OCI-LY7 (cell line): ENCODE measurements at regions not wholly inside any gene's neighbourhood (a gene's known extent, or its start where the extent isn't known, plus 50 kb on each side); places are given as distances from the start of the nearest gene placed in this dataset.

Source experiments
- BruUV-seq: library from RNA; stranded (reverse); fragments of 400-500 nt; replicated peaks from 2 replicates; lab custom pipeline; 2021; lab: Mats Ljungman, UMichigan
- CTCF ChIA-PET: fragments of 300-600 bp; sonication (Branson Sonifier 250); formaldehyde crosslinking; loops from one replicate; lab custom pipeline; 2022; ENCODE audit warnings: antibody characterized with exemption; ENCODE audit not compliant: unreplicated experiment; lab: Charles Lee
- POLR2A ChIA-PET: fragments of 300-600 bp; sonication (Branson Sonifier 250); formaldehyde crosslinking; loops from one replicate; lab custom pipeline; 2022; ENCODE audit warnings: antibody characterized with exemption; lab: Charles Lee
- DNase-seq: peaks from one replicate; pipeline ENCODE4 v3.0.0-alpha.2; 2015; ENCODE audit warnings: low spot score
- H2AFZ ChIP-seq: fragments of 200-600 bp; sonication (generic), shearing (Covaris generic); 2 replicates; pipeline ENCODE4 v1.6.1; 2014; ENCODE audit warnings: mild to moderate bottlenecking, antibody characterized with exemption, low read length, moderate library complexity
- H3K27ac ChIP-seq: fragments of 200-600 bp; sonication (generic); 2 replicates; pipeline ENCODE4 v1.5.1; 2014; ENCODE audit warnings: mixed run types, low read depth, mild to moderate bottlenecking, moderate library complexity, low read length, inconsistent platforms; ENCODE audit not compliant: poor library complexity, severe bottlenecking
- H3K36me3 ChIP-seq: fragments of 200-600 bp; sonication (generic); 2 replicates; pipeline ENCODE4 v1.6.1; 2014; ENCODE audit warnings: mild to moderate bottlenecking, antibody characterized with exemption, low read length, moderate library complexity, mixed read lengths; ENCODE audit not compliant: insufficient read depth
- H3K4me1 ChIP-seq: fragments of 200-600 bp; sonication (generic); 2 replicates; pipeline ENCODE4 v1.5.1; 2014; ENCODE audit warnings: mild to moderate bottlenecking, low read length; ENCODE audit not compliant: insufficient read depth, poor library complexity, severe bottlenecking
- H3K4me2 ChIP-seq: fragments of 200-600 bp; sonication (generic); 2 replicates; pipeline ENCODE4 v1.6.1; 2014; ENCODE audit warnings: mild to moderate bottlenecking, low read length
- H3K4me3 ChIP-seq: fragments of 200-600 bp; sonication (generic); 2 replicates; pipeline ENCODE4 v1.5.1; 2014; ENCODE audit warnings: mild to moderate bottlenecking, low read depth, low read length; ENCODE audit not compliant: poor library complexity, severe bottlenecking
- H3K79me2 ChIP-seq: fragments of 200-600 bp; sonication (generic); 2 replicates; pipeline ENCODE4 v1.6.1; 2016; ENCODE audit warnings: low read depth, mild to moderate bottlenecking, low read length, moderate library complexity, mixed read lengths; ENCODE audit not compliant: insufficient read depth
- H3K9me2 ChIP-seq: fragments of 200-600 bp; sonication (generic); 2 replicates; pipeline ENCODE4 v1.6.1; 2016; ENCODE audit warnings: mild to moderate bottlenecking, low read length, mixed read lengths; ENCODE audit not compliant: insufficient read depth
- H3K9me3 ChIP-seq: fragments of 200-600 bp; sonication (generic); 2 replicates; pipeline ENCODE4 v1.6.1; 2014; ENCODE audit warnings: mild to moderate bottlenecking, mixed run types, low read length, mixed read lengths
- H4K20me1 ChIP-seq: fragments of 200-600 bp; sonication (generic); 2 replicates; pipeline ENCODE4 v1.6.1; 2014; ENCODE audit warnings: mild to moderate bottlenecking, antibody characterized with exemption, low read length, moderate library complexity, mixed read lengths; ENCODE audit not compliant: insufficient read depth
- CTCF ChIP-seq: fragments of 200-600 bp; sonication (generic); conservative IDR thresholded peaks from 2 replicates; pipeline ENCODE4 v1.5.1; 2014; ENCODE audit warnings: mild to moderate bottlenecking, antibody characterized with exemption, low read length, moderate library complexity, mixed read lengths
- EZH2phosphoT487 ChIP-seq: fragments of 200-600 bp; sonication (generic); IDR thresholded peaks from 2 replicates; pipeline ENCODE4 v1.6.1; 2018; ENCODE audit warnings: low read depth, borderline replicate concordance, mild to moderate bottlenecking, mixed run types, antibody characterized with exemption, low read length, moderate library complexity, mixed read lengths
- intact Hi-C: fragments of 100-400 bp; cut with micrococcal nuclease; formaldehyde crosslinking; loops from one replicate; pipeline ENCODE4 v1.10.0; 2022; ENCODE audit not compliant: unreplicated experiment

- intact Hi-C loops = no loop called here
- ChIA-PET POLR2A (no interaction called here), CTCF (no interaction called here)
- Histone ChIP-seq H3K27ac (no peak overlapping the region), H3K36me3 (no peaks in the 10 kb centered on the region), H3K4me1 (no peaks in the 10 kb centered on the region), H3K9me3 (no peaks in the 10 kb centered on the region), H3K4me3 (no peak overlapping the region), H2AFZ (no peak overlapping the region), H4K20me1 (no peaks in the 10 kb centered on the region), H3K4me2 (no peak overlapping the region), H3K9me2 (no peaks in the 10 kb centered on the region), H3K79me2 (no peaks in the 10 kb centered on the region)
- no peak for DNase-seq
- no TSS peak for BruUV-seq
- TF ChIP-seq CTCF (no peak), EZH2phosphoT487 (no peak)
Observed at GRCh38 chr1:37242501-37242900, 208.2 kb upstream of the GRIK3 start.

- Histone ChIP-seq H4K20me1 (no peaks in the 10 kb centered on the region), H3K79me2 (no peaks in the 10 kb centered on the region), H3K4me1 (no peaks in the 10 kb centered on the region), H3K36me3 (no peaks in the 10 kb centered on the region), H3K9me3 (no peaks in the 10 kb centered on the region), H3K9me2 (no peaks in the 10 kb centered on the region), H2AFZ (no peak overlapping the region), H3K27ac (no peak overlapping the region), H3K4me2 (no peak overlapping the region), H3K4me3 (no peak overlapping the region)
- intact Hi-C loops = no loop called here
- TF ChIP-seq EZH2phosphoT487 = no peak
- no peak for TF ChIP-seq CTCF
- POLR2A ChIA-PET = no interaction called here
- CTCF ChIA-PET = no interaction called here
- DNase-seq = no peak
- BruUV-seq = no TSS peak
Observed at GRCh38 chr1:37243368-37244082, 209.2 kb upstream of the GRIK3 start.

- intact Hi-C loops = no loop called here
- Histone ChIP-seq H3K79me2 (no peaks in the 10 kb centered on the region), H3K27ac (no peak overlapping the region), H3K9me3 (no peaks in the 10 kb centered on the region), H3K9me2 (no peaks in the 10 kb centered on the region), H4K20me1 (no peaks in the 10 kb centered on the region), H3K4me1 (no peaks in the 10 kb centered on the region), H3K4me2 (no peak overlapping the region), H2AFZ (no peak overlapping the region), H3K36me3 (no peaks in the 10 kb centered on the region), H3K4me3 (no peak overlapping the region)
- BruUV-seq = no TSS peak
- ChIA-PET POLR2A (no interaction called here), CTCF (no interaction called here)
- DNase-seq = no peak
- no peak for TF ChIP-seq CTCF
- no peak for TF ChIP-seq EZH2phosphoT487
Observed at GRCh38 chr1:37244083-37244480, 209.8 kb upstream of the GRIK3 start.
